ENCODE measurements at regions not wholly inside any gene's neighbourhood (a gene's known extent, or its start where the extent isn't known, plus 50 kb on each side); places are given as distances from the start of the nearest gene placed in this dataset.
A peak's percentile ranks its signal among the peaks of the same experiment; 100 is the strongest.
"Not testable (repeated sequence)": the region's sequence is repeated elsewhere in the genome, so short reads cannot be mapped to it uniquely, and the experiment has no call there.

DNA sequence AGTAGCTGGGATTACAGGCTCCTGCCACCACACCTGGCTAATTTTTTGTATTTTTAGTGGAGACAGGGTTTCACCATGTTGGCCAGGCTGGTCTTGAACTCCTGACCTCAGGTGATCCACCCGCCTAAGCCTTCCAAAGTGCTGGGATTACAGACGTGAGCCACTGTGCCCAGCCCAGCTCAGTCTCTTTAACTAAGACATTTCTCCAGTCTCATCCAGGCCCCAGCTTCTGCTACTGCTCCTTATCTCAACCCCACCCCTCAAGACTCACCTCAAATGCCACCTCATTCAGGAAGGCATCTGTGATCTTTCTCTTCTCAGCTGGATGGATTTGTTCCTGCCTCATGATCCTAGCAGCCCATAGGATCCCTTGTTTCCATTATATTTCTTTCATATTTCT is 85.9 kb upstream of the GRAMD1B start:
- DNase-seq = not testable (repeated sequence)

GRCh38 chr11:123338997-123339752 is 90.9 kb upstream of the GRAMD1B start:
- no peak for DNase-seq

GRCh38 chr11:123338266-123338800 is 91.7 kb upstream of the GRAMD1B start:
- DNase-seq = no peak

- DNase-seq = no peak
These were observed 95.1 kb upstream of the GRAMD1B start for GRCh38 chr11:123334925-123335324.

DNA sequence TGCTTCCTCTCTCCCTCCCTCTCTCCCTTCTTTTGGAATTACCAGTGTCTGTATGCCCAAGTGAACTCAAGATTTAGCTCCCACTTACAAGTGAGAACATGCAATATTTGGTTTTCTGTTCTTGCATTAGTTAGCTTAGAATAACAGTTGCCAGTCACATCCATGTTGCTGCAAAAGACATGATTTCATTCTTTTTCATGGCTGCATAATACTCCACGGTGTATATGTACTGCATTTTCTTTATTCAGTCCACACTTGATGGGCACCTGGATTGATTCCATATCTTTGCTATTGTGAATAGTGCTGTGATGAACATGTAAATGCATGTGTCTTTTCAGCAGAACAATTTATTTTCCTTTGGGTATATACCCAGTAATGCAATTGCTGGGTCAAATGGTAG is 97.5 kb upstream of the GRAMD1B start:
- not testable (repeated sequence) for DNase-seq

- DNase-seq = no peak
These were observed 99.1 kb upstream of the GRAMD1B start for GRCh38 chr11:123330948-123331347.

- no peak for DNase-seq
These were observed 99.6 kb upstream of the GRAMD1B start for GRCh38 chr11:123330471-123330870.

GRCh38 chr11:123330071-123330470 is 100.0 kb upstream of the GRAMD1B start:
- DNase-seq = no peak

DNA sequence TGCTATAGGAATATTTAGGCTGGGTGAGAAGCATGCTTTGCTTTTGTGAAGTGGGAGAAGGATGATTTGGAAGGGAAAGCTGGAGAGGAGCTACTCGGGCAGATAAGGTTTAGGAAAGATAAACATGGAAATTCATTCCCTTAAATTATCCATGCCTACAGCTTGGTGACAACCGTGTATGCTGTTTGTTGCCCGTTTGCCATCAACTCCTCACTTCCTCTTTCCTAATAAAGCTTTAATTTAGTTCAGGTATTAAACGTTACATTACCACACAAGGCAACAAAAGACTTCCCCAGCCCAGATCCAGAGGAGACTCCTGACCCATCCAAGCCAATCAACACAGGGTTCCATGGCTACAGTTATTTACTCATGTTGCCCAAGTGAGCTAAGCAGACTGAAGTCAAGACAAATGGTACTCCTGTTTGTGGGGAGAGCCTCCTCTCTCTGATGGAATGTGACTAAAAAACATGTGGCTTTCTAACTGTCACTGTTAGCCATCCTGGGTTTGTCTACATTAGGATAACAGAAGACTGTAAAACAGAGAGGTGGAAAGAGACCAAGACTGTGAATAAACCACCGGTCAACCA is 101.7 kb upstream of the GRAMD1B start:
- DNase-seq = no peak

- no peak for DNase-seq
These were observed 104.5 kb upstream of the GRAMD1B start for GRCh38 chr11:123325533-123325932.

DNA sequence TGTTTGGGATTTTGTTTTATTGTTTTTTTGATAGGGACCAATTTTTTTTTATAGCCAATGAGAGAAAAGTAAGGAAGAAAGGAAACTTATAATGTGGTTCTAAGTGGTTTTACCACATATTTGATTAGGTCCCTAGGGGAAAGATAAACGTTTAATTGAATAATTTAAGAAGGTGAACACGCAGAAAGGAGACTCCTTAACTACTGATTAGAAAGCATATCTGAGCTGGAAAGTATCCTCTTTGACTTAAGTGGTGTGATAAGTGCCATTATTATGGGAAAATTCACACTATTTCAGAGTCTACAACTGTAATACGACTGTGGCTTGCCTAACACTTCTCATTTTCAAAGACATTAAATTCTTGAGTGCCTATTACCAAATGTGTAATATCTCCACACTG is 106.5 kb upstream of the GRAMD1B start:
- no peak for DNase-seq

- no peak for DNase-seq
These were observed 108.4 kb upstream of the GRAMD1B start for GRCh38 chr11:123321636-123322035.

DNA sequence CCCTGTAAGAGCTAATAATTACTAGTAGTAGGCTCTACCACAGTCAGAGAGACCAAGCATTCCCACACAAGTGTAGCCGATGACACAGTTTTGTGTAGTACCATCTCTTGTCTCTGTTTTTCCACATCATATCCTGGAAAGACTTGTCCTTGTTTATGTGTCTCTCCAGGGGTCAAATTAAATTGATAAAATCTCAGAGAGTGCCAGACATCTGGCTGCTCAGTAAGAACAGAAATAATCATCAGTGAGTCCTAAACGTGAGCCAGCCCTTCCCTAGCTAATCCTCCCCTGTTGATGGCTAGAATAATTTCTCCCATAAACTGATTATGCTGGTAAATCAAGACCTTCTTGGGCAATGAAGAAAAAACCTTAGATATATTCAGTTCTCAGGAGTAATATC is 111.4 kb upstream of the GRAMD1B start:
- DNase-seq = no peak

DNA sequence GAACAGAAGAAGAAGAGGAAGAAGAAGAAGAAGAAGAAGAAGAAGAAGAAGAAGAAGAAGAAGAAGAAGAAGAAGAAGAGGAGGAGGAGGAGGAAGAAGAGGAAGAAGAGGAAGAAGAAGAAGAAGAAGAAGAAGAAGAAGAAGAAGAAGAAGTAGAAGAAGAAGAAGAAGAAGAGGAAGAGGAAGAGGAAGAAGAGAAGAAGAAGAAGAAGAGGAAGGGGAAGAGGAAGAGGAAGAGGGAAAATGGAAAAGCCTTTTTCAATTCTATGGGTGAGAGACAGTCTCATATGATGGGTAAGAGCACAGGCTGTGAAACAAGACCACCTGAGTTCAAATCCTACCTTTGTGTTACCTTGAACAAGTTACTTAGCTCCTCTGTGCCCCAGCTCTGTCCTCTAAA is 111.9 kb upstream of the GRAMD1B start:
- not testable (repeated sequence) for DNase-seq

DNA sequence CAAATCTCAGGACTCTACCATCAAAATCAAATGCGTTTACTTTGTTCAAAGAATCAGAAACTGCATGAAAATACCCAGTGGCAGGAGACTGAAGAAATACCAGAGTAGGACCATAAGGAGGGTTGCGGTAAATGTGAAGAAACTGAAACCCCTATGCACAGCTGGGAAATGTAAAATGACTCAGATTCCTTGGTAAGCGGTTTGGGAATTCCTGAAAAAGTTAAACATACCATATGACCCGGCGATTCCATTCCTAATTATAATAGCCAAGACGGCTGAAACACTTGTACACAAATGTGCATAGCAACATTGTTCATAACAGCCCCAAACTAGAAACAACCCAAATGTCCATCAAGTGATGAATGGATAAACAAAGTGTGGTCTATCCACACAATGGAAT is 114.1 kb upstream of the GRAMD1B start:
- no peak for DNase-seq

DNA sequence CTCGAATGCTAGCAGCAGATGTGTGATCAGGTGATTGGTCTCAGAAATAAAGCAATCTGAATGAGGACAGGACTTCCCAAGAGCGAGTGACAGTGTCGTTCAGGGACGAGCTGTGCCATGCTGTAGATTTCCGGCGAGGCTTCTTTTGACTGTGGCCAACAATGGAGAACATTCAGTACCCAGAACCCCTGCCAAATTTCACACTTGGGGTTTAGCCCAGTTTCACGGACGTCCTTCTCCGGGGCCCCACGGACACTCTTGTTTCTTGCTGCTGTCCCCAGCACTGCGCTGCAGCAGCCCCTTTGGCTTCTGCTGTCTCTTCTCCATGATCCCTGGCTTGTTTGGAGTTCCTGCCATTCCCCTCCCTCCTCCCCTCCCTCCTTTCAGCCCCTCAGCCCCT is 115.1 kb upstream of the GRAMD1B start:
- no peak for DNase-seq

DNA sequence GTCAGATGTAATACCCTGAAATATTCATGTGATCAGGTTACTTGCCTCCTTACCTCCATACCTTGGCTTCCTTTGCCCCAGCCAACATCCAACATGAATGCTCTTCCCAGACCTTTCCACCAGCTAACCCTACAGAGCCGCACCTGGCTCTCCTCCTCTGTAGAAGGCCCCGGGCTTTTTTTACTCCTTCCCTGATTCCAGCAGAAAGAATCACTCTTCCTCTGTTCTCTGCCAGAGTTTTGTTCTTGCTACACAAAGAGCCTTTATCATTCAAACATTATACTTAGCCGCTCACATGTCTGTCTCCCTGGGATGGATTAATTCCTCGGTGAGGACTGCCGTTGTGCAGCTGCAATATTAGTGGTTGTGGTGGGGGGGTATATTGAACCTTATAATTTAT is 116.8 kb upstream of the GRAMD1B start:
- DNase-seq = no peak

DNA sequence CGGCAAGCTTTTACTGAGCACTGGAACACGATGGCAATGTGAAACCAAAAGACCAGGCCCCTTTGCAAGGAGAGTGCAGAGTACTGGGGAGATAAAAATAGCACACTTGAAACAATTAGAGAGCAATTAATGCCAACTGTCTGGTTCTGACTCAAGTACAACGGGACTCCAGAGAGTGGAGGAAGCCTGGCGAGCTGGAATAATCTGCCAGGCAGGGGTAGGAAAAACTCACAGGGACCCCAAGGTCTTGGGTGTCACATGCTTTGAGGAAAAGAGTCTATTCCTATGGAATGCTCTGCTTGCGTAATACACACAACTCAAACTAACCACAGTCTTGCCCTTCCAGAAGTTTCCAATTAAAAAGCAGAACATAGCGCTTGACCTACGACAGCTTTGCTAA is 113.0 kb upstream of the CLMP start:
- peak; percentile 65 for DNase-seq

DNA sequence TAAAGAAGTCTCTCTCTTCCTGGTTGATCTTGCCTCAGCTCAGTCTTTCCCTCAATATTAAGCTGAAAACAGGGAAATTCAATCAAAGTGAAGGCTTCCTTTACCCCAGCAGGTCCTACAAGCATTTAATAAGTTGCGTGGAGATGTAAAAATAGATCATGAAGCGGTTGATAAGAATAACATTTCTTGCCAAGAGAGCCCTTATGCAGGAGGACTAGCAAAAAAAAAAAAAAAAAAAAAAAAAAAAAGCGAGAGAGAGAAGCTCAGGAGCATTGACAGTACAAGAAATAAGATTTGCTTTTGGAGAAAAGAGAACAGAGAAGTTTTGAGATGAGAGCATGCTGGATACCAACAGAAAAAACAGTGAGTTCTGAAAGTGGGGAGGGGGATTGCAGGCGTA is 112.2 kb upstream of the CLMP start:
- DNase-seq = no peak

- no peak for DNase-seq
These were observed 111.5 kb upstream of the CLMP start for GRCh38 chr11:123306531-123306930.

DNA sequence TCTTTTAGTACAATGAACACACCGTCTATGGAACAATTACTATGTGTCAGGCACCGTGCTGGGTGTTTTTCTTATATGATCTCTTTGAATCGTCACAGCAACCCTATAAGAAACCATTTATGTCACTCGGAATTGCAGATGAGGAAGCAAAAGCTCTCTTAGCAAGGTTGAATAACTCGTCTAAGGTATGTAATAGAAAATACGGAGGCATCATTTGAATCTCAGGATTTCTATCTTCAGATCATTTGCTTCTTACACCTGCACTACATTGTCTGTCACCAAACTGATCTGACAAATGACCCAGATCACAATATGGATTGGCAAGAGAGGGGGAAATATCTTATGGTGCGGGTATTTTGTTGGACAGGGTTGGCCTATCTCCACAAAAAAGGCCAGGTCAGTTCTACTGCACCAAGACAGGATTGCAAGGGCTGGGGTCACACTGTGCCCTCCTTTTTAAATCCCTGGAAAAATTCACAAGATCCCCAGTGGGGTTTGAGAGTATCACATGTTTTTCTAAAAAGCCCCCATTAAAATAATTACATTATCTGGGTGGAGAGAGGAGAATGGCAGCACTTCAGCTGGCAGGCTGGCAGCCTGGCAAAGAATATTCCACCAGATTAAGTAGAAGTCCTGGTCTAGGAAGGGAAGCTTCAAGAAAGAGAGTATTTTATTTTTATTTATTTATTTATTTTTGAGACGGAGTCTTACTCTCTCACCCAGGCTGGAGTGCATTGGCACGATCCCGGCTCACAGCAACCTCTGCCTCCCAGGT is 110.7 kb upstream of the CLMP start:
- DNase-seq = no peak

DNA sequence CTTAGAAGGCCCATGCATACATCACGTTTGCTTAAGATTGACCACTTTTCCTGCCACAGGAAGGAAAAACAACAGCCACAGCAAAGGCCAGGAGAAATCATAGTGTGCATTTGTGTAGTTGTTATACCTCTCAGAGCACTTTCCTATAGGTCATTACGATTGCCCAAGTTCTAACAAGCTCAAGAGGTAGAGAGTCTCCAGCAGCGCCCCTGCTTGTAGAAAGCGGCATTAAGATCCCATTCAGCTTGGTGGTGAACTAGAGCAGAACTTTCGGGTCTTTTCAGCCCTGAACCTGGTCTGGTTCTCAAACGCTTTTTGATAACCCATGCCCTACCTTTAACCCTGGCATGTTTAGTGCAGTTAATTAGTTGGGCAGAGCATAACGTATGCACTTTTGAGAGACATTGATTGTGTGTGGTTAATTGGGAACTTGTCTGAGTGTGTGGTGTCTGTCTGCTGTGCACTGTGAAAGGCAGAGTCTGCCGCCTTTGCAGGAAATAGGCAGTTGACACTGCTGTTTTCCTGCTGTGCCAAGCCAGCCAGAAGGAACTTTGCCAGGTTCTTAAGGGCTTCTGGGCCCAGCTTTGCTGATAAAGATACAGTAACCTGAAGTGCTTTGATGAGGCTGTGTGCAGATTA is 109.9 kb upstream of the CLMP start:
- no peak for DNase-seq

GRCh38 chr11:123303924-123304323 is 108.9 kb upstream of the CLMP start:
- DNase-seq = no peak

All from EL (cell line).